ENCODE measurements at regions not wholly inside any gene's neighbourhood (a gene's known extent, or its start where the extent isn't known, plus 50 kb on each side); places are given as distances from the start of the nearest gene placed in this dataset.
A peak's percentile ranks its signal among the peaks of the same experiment; 100 is the strongest.

GRCh38 chr10:44309361-44309760 is 75.5 kb downstream of the CXCL12 start:
- no peak overlapping the region for H2BK5ac ChIP-seq (ENCODE audit: low read depth, low read length)
- FAIRE-seq: no peak
- no peak overlapping the region for H3K4me3 ChIP-seq (ENCODE audit: extremely low read depth in 1 of 4, insufficient read depth in 2 of 4, low read depth in 3 of 4, low read length in 4 of 4)
- peaks cover 0 to 10% (median 6%) of the 10 kb centered on the region in 4 experiments; a peak in 6 of 7 replicates for H3K4me1 ChIP-seq (replicated peaks in 1 of 4; ENCODE audit: control insufficient read depth in 3 of 4, insufficient read depth in 4 of 4, low read length in 3 of 4)
- H3K9me3 ChIP-seq (ENCODE audit: insufficient read depth in 2 of 2, low read depth in 1 of 2, low read length in 1 of 2): no peaks in the 10 kb centered on the region
- no peak overlapping the region for H2AK5ac ChIP-seq (ENCODE audit: low read depth, low read length)
- H3K27ac ChIP-seq (ENCODE audit: low read depth, low read length): no peak overlapping the region
- no peak overlapping the region for H3K9ac ChIP-seq (replicated peaks in 1 of 4; ENCODE audit: extremely low read depth in 1 of 4, low read depth in 3 of 4, low read length in 3 of 4)
- H3K27me3 ChIP-seq (replicated peaks in 1 of 4; ENCODE audit: control insufficient read depth in 3 of 4, extremely low read depth in 1 of 4, insufficient read depth in 3 of 4, low read length in 3 of 4): peaks cover 0 to 25% (median 19%) of the 10 kb centered on the region in 4 experiments; a peak in 6 of 7 replicates
- no peak overlapping the region for H3K56ac ChIP-seq (replicated peaks; ENCODE audit: insufficient read length, low read depth, low read length)
- ChIA-PET POLR2A (ENCODE audit: partially characterized antibody) (no interaction called here), CTCF (ENCODE audit: partially characterized antibody) (interaction anchor here (0.6 to 1.5 kb wide), 11 partner anchors 31 to 554 kb away, joined by 3 to 5 read pairs (median 4); no protein-coding TSS in a partner anchor)
- no peak overlapping the region for H4K5ac ChIP-seq (ENCODE audit: insufficient read length, low read depth, low read length)
- H2BK15ac ChIP-seq (ENCODE audit: low read length): peak overlapping the region; percentile 88; the same call in 1 of the 2 replicates
- no peak overlapping the region for H2BK120ac ChIP-seq (replicated peaks; ENCODE audit: low read depth, low read length)
- no peak overlapping the region for H3K4ac ChIP-seq (replicated peaks; ENCODE audit: insufficient read length, low read depth, low read length)
- no peak overlapping the region for H3K4me2 ChIP-seq (ENCODE audit: insufficient read depth in 1 of 2, low read depth in 2 of 2, low read length in 2 of 2)
- no peak overlapping the region for H2AFZ ChIP-seq (ENCODE audit: low read length)
- no peaks in the 10 kb centered on the region for H3K79me2 ChIP-seq (ENCODE audit: control insufficient read depth in 1 of 2, insufficient read depth in 2 of 2, low read length in 2 of 2)
- H3K36me3 ChIP-seq (ENCODE audit: control insufficient read depth in 2 of 4, insufficient read depth in 4 of 4, low read length in 3 of 4): no peaks in the 10 kb centered on the region
- peaks cover 2% of the 10 kb centered on the region; the same call in 1 of the 2 replicates for H3K23me2 ChIP-seq (ENCODE audit: low read depth, low read length)
- H3K18ac ChIP-seq (ENCODE audit: extremely low read depth, low read length): no peak overlapping the region
- H2BK12ac ChIP-seq (ENCODE audit: low read depth, low read length): no peak overlapping the region
- no peak overlapping the region for H2BK20ac ChIP-seq (ENCODE audit: low read length)
- no peak overlapping the region for H3K23ac ChIP-seq (ENCODE audit: insufficient read length)
- H3K79me1 ChIP-seq (ENCODE audit: low read depth, low read length): no peaks in the 10 kb centered on the region
- no peak overlapping the region for H3K14ac ChIP-seq (ENCODE audit: insufficient read length)
- 75% methylated on average over 1 of the region's 4 CpGs; no CpG with 5 or more reads in 1 of the 2 experiments for WGBS, 2 experiments (ENCODE audit: extremely low coverage in 1 of 2, insufficient coverage in 1 of 2, insufficient read length in 1 of 2, insufficient replicate concordance in 2 of 2, low coverage in 1 of 2, low lambda C conversion rate in 2 of 2, missing lambda C conversion rate in 1 of 2)
- H4K8ac ChIP-seq (ENCODE audit: extremely low read depth, insufficient read depth, low read length): no peak overlapping the region
- no peaks in the 10 kb centered on the region for H4K20me1 ChIP-seq (replicated peaks in 1 of 2; ENCODE audit: control insufficient read depth in 1 of 2, insufficient read depth in 2 of 2, low read length in 2 of 2)
- H4K91ac ChIP-seq (replicated peaks; ENCODE audit: insufficient read length, low read length): no peak overlapping the region
- DNase-seq (ENCODE audit: low read depth in 1 of 2, low spot score in 2 of 2): no peak
- TF ChIP-seq, protein P1, sequence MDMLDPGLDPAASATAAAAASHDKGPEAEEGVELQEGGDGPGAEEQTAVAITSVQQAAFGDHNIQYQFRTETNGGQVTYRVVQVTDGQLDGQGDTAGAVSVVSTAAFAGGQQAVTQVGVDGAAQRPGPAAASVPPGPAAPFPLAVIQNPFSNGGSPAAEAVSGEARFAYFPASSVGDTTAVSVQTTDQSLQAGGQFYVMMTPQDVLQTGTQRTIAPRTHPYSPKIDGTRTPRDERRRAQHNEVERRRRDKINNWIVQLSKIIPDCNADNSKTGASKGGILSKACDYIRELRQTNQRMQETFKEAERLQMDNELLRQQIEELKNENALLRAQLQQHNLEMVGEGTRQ (IDR thresholded peaks at IDR 0.05; ENCODE audit: low read length): no peak
- no peak for TF ChIP-seq CBX8 (IDR thresholded peaks at IDR 0.05; ENCODE audit: borderline replicate concordance, low read depth, low read length)
- TF ChIP-seq POU5F1 (IDR thresholded peaks at IDR 0.05; ENCODE audit: low read depth, low read length): no peak
- no peak for TF ChIP-seq PHF8 (conservative IDR thresholded peaks at IDR 0.05; ENCODE audit: low read depth, low read length)
- TF ChIP-seq CHD2 (IDR thresholded peaks at IDR 0.05; ENCODE audit: low read length): no peak
- no peak for TF ChIP-seq EP300 (IDR thresholded peaks at IDR 0.05; ENCODE audit: borderline replicate concordance in 1 of 2, low read depth in 2 of 2, low read length in 2 of 2)
- TF ChIP-seq TEAD4 (IDR thresholded peaks at IDR 0.05; ENCODE audit: low read depth, low read length): no peak
- TF ChIP-seq FOSL1 (IDR thresholded peaks at IDR 0.05; ENCODE audit: insufficient read depth, low read depth, low read length): no peak
- no peak for TF ChIP-seq TCF12 (IDR thresholded peaks at IDR 0.05; ENCODE audit: low read depth, low read length)
- no peak for TF ChIP-seq GTF2F1 (IDR thresholded peaks at IDR 0.05; ENCODE audit: borderline replicate concordance, low read depth, low read length)
- TF ChIP-seq POLR2A (IDR thresholded peaks at IDR 0.05; ENCODE audit: control extremely low read depth in 1 of 2, low read depth in 2 of 2, low read length in 2 of 2): no peak
- no peak for TF ChIP-seq NANOG (IDR thresholded peaks at IDR 0.05; ENCODE audit: insufficient read depth, low read depth, low read length, poor library complexity, severe bottlenecking)
- no peak for TF ChIP-seq RBBP5 (IDR thresholded peaks at IDR 0.05; ENCODE audit: borderline replicate concordance, low read depth, low read length)
- TF ChIP-seq ASH2L (IDR thresholded peaks at IDR 0.05; ENCODE audit: low read length): no peak

All from H1 (cell line).